Psoas muscle (tissue), 7 donors: ENCODE measurements at regions not wholly inside any gene's neighbourhood (a gene's known extent, or its start where the extent isn't known, plus 50 kb on each side); places are given as distances from the start of the nearest gene placed in this dataset.
"Not testable (repeated sequence)": the region's sequence is repeated elsewhere in the genome, so short reads cannot be mapped to it uniquely, and the experiment has no call there.

Source experiments
- ATAC-seq, 4 donors: fragments of 200-7000 bp; cut with Tn5 transposase; one replicate each; pipeline ENCODE4 v1.9.1; 2020; ENCODE audit warnings: moderate library complexity in 3 of 4, mild to moderate bottlenecking in 2 of 4
- DNase-seq, 2 donors: peaks; one replicate each; pipeline ENCODE4 v3.0.0-alpha.2; 2020
- H3K27ac ChIP-seq: fragments of 200-600 bp; one replicate; pipeline ENCODE4 v1.8.0; 2022
- H3K27me3 ChIP-seq, 3 donors: fragments of 200-600 bp in 1 of 3; one replicate each; pipeline versions ENCODE4 v1.6.1 to v1.8.0; 2013 to 2022; ENCODE audit warnings: low read length in 2 of 3, mild to moderate bottlenecking in 2 of 3, moderate library complexity in 1 of 3; ENCODE audit not compliant: insufficient read depth in 3 of 3
- H3K36me3 ChIP-seq, 2 donors: fragments of 200-600 bp in 1 of 2; one replicate each; pipeline versions ENCODE4 v1.6.1 to v1.8.0; 2013 to 2022; ENCODE audit warnings: low read depth in 1 of 2, mild to moderate bottlenecking in 1 of 2, moderate library complexity in 1 of 2; ENCODE audit not compliant: insufficient read depth in 1 of 2
- H3K4me1 ChIP-seq: fragments of 200-600 bp; one replicate; pipeline ENCODE4 v1.8.0; 2022
- H3K4me3 ChIP-seq: fragments of 200-600 bp; one replicate; pipeline ENCODE4 v1.8.0; 2022; ENCODE audit warnings: mild to moderate bottlenecking
- H3K9me3 ChIP-seq: fragments of 200-600 bp; one replicate; pipeline ENCODE4 v1.8.0; 2022
- CTCF ChIP-seq: fragments of 200-600 bp; IDR thresholded peaks from one replicate; pipeline ENCODE4 v1.8.0; 2022; ENCODE audit warnings: antibody characterized with exemption
- WGBS, 3 donors: extraction: QIAGEN DNeasy Blood & Tissue Kit; methylation state at CpG; one replicate each; pipeline versions ENCODE4 v1.1.6 to v1.1.7; 2013; 5-methylcytosine and 5-hydroxymethylcytosine counted together
- intact Hi-C, 2 donors: fragments of 100-400 bp; cut with DNase I; formaldehyde crosslinking; loops; one replicate each; pipeline versions ENCODE4 v1.11.0 to v1.14.2; 2022
- donor health status: healthy with polysubstance abuse.
- donor health status: DM: no; HTN: no; CAD: no; lungs with moderate emphysema.
- donor health status: Bipolar disorder and iron deficiency.
- donor health status: healthy.
- donor health status: DM: yes; HTN: yes; CAD: no.
- donor health status: DM: no; HTN: no; CAD: no.
- donor health status: DM: yes; HTN: yes; CAD: no.

GRCh38 chr7:77484785-77485184 is 52.3 kb upstream of the PTPN12 start:
- H3K9me3 ChIP-seq: no peaks in the 10 kb centered on the region
- ATAC-seq (no peak), DNase-seq (no peak)
- H3K36me3 ChIP-seq: no peaks in the 10 kb centered on the region
- 76 to 86% (median 81%) methylated on average over 7 of the region's 7 CpGs for WGBS, 3 donors
- H3K27ac ChIP-seq: no peak overlapping the region
- H3K4me3 ChIP-seq: no peak overlapping the region
- no peaks in the 10 kb centered on the region for H3K27me3 ChIP-seq
- H3K4me1 ChIP-seq: no peaks in the 10 kb centered on the region
- no peak for TF ChIP-seq CTCF
- intact Hi-C loops: no loop called here

- Histone ChIP-seq H3K27me3 (no peaks in the 10 kb centered on the region), H3K4me3 (no peak overlapping the region), H3K36me3 (no peaks in the 10 kb centered on the region), H3K4me1 (no peaks in the 10 kb centered on the region), H3K9me3 (no peaks in the 10 kb centered on the region), H3K27ac (no peak overlapping the region)
- ATAC-seq: no peak
- TF ChIP-seq CTCF: no peak
- WGBS, 3 donors: 63 to 64% (median 64%) methylated on average over 3 of the region's 3 CpGs
- intact Hi-C loops: no loop called here
- no peak for DNase-seq
Measured at GRCh38 chr7:77482015-77482414, 55.1 kb upstream of the PTPN12 start.

GRCh38 chr7:77481615-77482014 is 55.5 kb upstream of the PTPN12 start:
- WGBS, 3 donors: 87 to 94% (median 91%) methylated on average over 2 of the region's 2 CpGs
- H3K9me3 ChIP-seq: no peaks in the 10 kb centered on the region
- no peak for ATAC-seq

GRCh38 chr7:77480102-77480627 is 56.9 kb upstream of the PTPN12 start:
- H3K36me3 ChIP-seq, H3K27ac ChIP-seq, DNase-seq, H3K9me3 ChIP-seq, H3K27me3 ChIP-seq, intact Hi-C loops, ATAC-seq, H3K4me1 ChIP-seq, H3K4me3 ChIP-seq: not testable (repeated sequence)
- 72 to 79% (median 75%) methylated on average over 4 of the region's 4 CpGs for WGBS, 3 donors

More at GRCh38 chr7:77481615-77482014, 55.5 kb upstream of the PTPN12 start:
- no peak for DNase-seq
- H3K36me3 ChIP-seq: no peaks in the 10 kb centered on the region
- H3K27me3 ChIP-seq: no peaks in the 10 kb centered on the region
- no peak for TF ChIP-seq CTCF
- intact Hi-C loops: no loop called here
- H3K4me3 ChIP-seq: no peak overlapping the region
- H3K27ac ChIP-seq: no peak overlapping the region
- no peaks in the 10 kb centered on the region for H3K4me1 ChIP-seq

GRCh38 chr7:77479536-77480088 is 57.5 kb upstream of the PTPN12 start:
- ATAC-seq (no peak), DNase-seq (no peak)
- H3K27ac ChIP-seq: no peak overlapping the region
- H3K4me3 ChIP-seq: no peak overlapping the region
- no peaks in the 10 kb centered on the region for H3K36me3 ChIP-seq
- intact Hi-C loops: no loop called here
- H3K9me3 ChIP-seq: no peaks in the 10 kb centered on the region
- no peaks in the 10 kb centered on the region for H3K27me3 ChIP-seq
- H3K4me1 ChIP-seq: no peaks in the 10 kb centered on the region
- TF ChIP-seq CTCF: no peak
- 80 to 85% (median 82%) methylated on average over 3 of the region's 3 CpGs for WGBS, 3 donors
